WTC11 (cell line): ENCODE measurements at regions not wholly inside any gene's neighbourhood (a gene's known extent, or its start where the extent isn't known, plus 50 kb on each side); places are given as distances from the start of the nearest gene placed in this dataset.

Experiments
- ATAC-seq: fragments of 200-7000 bp; cut with Tn5 transposase; 2 replicates; pipeline ENCODE4 v1.10.0; 2021; ENCODE audit warnings: mild to moderate bottlenecking, moderate library complexity
- CTCF ChIA-PET: fragments of 300-600 bp; sonication (Branson Sonifier 250); formaldehyde crosslinking; loops from one replicate; lab custom pipeline; 2021; ENCODE audit warnings: antibody characterized with exemption; lab: Charles Lee
- POLR2A ChIA-PET: fragments of 350-600 bp; sonication (Branson Sonifier 250); formaldehyde crosslinking; loops from one replicate; lab custom pipeline; 2021; ENCODE audit warnings: antibody characterized with exemption; lab: Charles Lee
- DNase-seq: peaks from one replicate; pipeline ENCODE4 v3.0.0; 2021; ENCODE audit warnings: low spot score
- H3K27ac Mint-ChIP-seq: 2 replicates; pipeline ENCODE4 v1.8.0; 2021; ENCODE audit warnings: mixed read lengths
- H3K27me3 Mint-ChIP-seq: 2 replicates; pipeline ENCODE4 v1.8.0; 2021; ENCODE audit warnings: low read depth, mild to moderate bottlenecking, moderate library complexity, mixed read lengths
- H3K36me3 Mint-ChIP-seq: 2 replicates; pipeline ENCODE4 v1.8.0; 2021; ENCODE audit warnings: mixed read lengths
- H3K4me1 Mint-ChIP-seq: 2 replicates; pipeline ENCODE4 v1.8.0; 2022; ENCODE audit warnings: mixed read lengths
- H3K4me3 Mint-ChIP-seq: 2 replicates; pipeline ENCODE4 v1.8.0; 2021; ENCODE audit warnings: mild to moderate bottlenecking, moderate library complexity, mixed read lengths
- H3K9me3 Mint-ChIP-seq: 2 replicates; pipeline ENCODE4 v1.8.0; 2021; ENCODE audit warnings: mixed read lengths
- AFF4 ChIP-seq: sonication (generic); formaldehyde crosslinking; IDR thresholded peaks from 2 replicates; pipeline ENCODE4 v1.8.1; 2023; ENCODE audit warnings: mild to moderate bottlenecking, missing genetic modification reagents, borderline replicate concordance
- ATF3 ChIP-seq: sonication (generic); formaldehyde crosslinking; conservative IDR thresholded peaks from 2 replicates; pipeline ENCODE4 v1.8.1; 2022; ENCODE audit warnings: mild to moderate bottlenecking, missing genetic modification reagents
- E2F1 ChIP-seq: sonication (generic); formaldehyde crosslinking; IDR thresholded peaks from 2 replicates; pipeline ENCODE4 v1.8.0; 2022; ENCODE audit warnings: mild to moderate bottlenecking, missing genetic modification reagents
- NR1H2 ChIP-seq: sonication (generic); formaldehyde crosslinking; IDR thresholded peaks from 2 replicates; pipeline ENCODE4 v1.9.0; 2021; ENCODE audit warnings: mild to moderate bottlenecking, moderate library complexity, missing genetic modification reagents
- NR3C1 ChIP-seq: sonication (generic); formaldehyde crosslinking; conservative IDR thresholded peaks from 2 replicates; pipeline ENCODE4 v1.8.1; 2023; ENCODE audit warnings: low read depth, mild to moderate bottlenecking, missing genetic modification reagents
- STAT6 ChIP-seq: sonication (generic); formaldehyde crosslinking; conservative IDR thresholded peaks from 2 replicates; pipeline ENCODE4 v1.8.1; 2023; ENCODE audit warnings: mild to moderate bottlenecking, low read depth, missing genetic modification reagents, moderate library complexity
- ZNF232 ChIP-seq: sonication (generic); formaldehyde crosslinking; IDR thresholded peaks from 2 replicates; pipeline ENCODE4 v1.8.0; 2022; ENCODE audit warnings: mild to moderate bottlenecking, missing genetic modification reagents
- ZNF396 ChIP-seq: fragments of 250-450 bp; sonication (Bioruptor Pico); IDR thresholded peaks from 2 replicates; pipeline ENCODE4 v1.8.0; 2021; ENCODE audit warnings: mild to moderate bottlenecking, moderate library complexity, borderline replicate concordance
- ZNF423 ChIP-seq: fragments of 250-450 bp; sonication (Bioruptor Pico); IDR thresholded peaks from 2 replicates; pipeline ENCODE4 v2.1.2; 2022; ENCODE audit warnings: mild to moderate bottlenecking, moderate library complexity
- ZSCAN18 ChIP-seq: fragments of 250-450 bp; sonication (Bioruptor Pico); IDR thresholded peaks from 2 replicates; pipeline ENCODE4 v2.1.2; 2022; ENCODE audit warnings: mild to moderate bottlenecking, moderate library complexity

GRCh38 chr4:22984390-22984789 lies 291.7 kb downstream of the GBA3 start (continued):
- TF ChIP-seq AFF4 (CRISPR knock-in tag) (no peak), ZSCAN18 (CRISPR knock-in tag) (no peak), NR1H2 (CRISPR knock-in tag) (no peak), ZNF396 (CRISPR knock-in tag) (no peak)
- TF ChIP-seq, all 79 proteins: peak for 0

GRCh38 chr4:22978656-22979055 lies 285.9 kb downstream of the GBA3 start:
- H3K4me3 Mint-ChIP-seq: no peak overlapping the region
- POLR2A ChIA-PET: no interaction called here
- H3K27ac Mint-ChIP-seq: no peak overlapping the region
- no peak for TF ChIP-seq ZNF232 (CRISPR knock-in tag)
- no peak for TF ChIP-seq STAT6 (CRISPR knock-in tag)
- TF ChIP-seq ZNF423 (CRISPR knock-in tag): no peak
- no peak for TF ChIP-seq E2F1
- ATAC-seq (no peak), DNase-seq (no peak)
- peaks cover 4% of the 10 kb centered on the region; the same call in 1 of the 2 replicates for H3K36me3 Mint-ChIP-seq
- no peaks in the 10 kb centered on the region for H3K27me3 Mint-ChIP-seq
- peaks cover 30% of the 10 kb centered on the region for H3K9me3 Mint-ChIP-seq
- H3K4me1 Mint-ChIP-seq: no peaks in the 10 kb centered on the region
- CTCF ChIA-PET: no interaction called here

GRCh38 chr4:22970665-22971064 lies 277.9 kb downstream of the GBA3 start:
- Mint-ChIP-seq H3K4me1 (no peaks in the 10 kb centered on the region), H3K9me3 (peaks cover 28% of the 10 kb centered on the region), H3K4me3 (no peak overlapping the region), H3K27ac (no peak overlapping the region), H3K36me3 (peaks cover 7% of the 10 kb centered on the region; the same call in 1 of the 2 replicates), H3K27me3 (no peaks in the 10 kb centered on the region)
- peak; percentile 67 for ATAC-seq
- POLR2A ChIA-PET: no interaction called here
- no peak for TF ChIP-seq ATF3
- TF ChIP-seq NR3C1 (CRISPR knock-in tag): no peak
- DNase-seq: no peak
- CTCF ChIA-PET: interaction anchor here (1.7 kb wide), 1 partner anchor 73 kb away, joined by 8 read pairs; no protein-coding TSS in a partner anchor
